ENCODE measurements at regions not wholly inside any gene's neighbourhood (a gene's known extent, or its start where the extent isn't known, plus 50 kb on each side); places are given as distances from the start of the nearest gene placed in this dataset.

DNA sequence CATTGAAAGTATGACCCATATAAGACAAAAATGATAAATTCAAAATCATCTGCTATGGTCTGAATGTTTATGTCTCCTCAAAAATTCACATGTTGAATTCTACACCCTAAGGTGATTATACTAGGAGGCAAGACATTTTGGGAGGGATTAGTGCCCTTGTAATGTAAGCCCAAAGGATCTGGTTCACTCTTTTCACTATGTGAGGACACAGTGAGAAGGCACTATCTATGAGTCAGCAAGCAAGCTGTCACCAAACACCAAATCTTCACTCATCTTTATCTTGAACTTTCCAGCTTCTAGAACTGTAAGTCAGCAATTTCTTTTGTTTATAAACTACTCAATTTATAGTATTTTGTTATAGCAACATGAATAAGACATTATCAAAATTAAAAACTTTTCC, 284.7 kb upstream of the ZC3H15 start:
- in situ Hi-C loops (cut with MboI): no loop called here
- Histone ChIP-seq H3K9ac (ENCODE audit: insufficient read depth in 1 of 2, low read depth in 2 of 2, low read length in 2 of 2) (no peak overlapping the region), H3K9me1 (ENCODE audit: control insufficient read depth, insufficient read depth, low read length) (no peaks in the 10 kb centered on the region), H2AFZ (ENCODE audit: low read depth, low read length) (no peak overlapping the region), H4K20me1 (replicated peaks; ENCODE audit: control insufficient read depth, insufficient read depth, low read length) (no peaks in the 10 kb centered on the region), H3K4me1 (replicated peaks in 1 of 2; ENCODE audit: control insufficient read depth in 2 of 2, insufficient read depth in 2 of 2, low read length in 2 of 2) (no peaks in the 10 kb centered on the region), H3K9me3 (replicated peaks; ENCODE audit: control insufficient read depth, insufficient read depth, low read depth, low read length) (0 out of 2 replicates have a peak, but pooled peaks cover 2% of the 10 kb centered on the region), H3K36me3 (ENCODE audit: control insufficient read depth, insufficient read depth, low read length) (no peaks in the 10 kb centered on the region), H3K27me3 (ENCODE audit: control insufficient read depth in 2 of 2, insufficient read depth in 2 of 2, low read length in 2 of 2) (no peaks in the 10 kb centered on the region), H3K4me2 (ENCODE audit: insufficient read depth, low read length) (no peak overlapping the region), H3K79me2 (ENCODE audit: control insufficient read depth, insufficient read depth, low read length) (no peaks in the 10 kb centered on the region), H3K27ac (ENCODE audit: extremely low read depth, low read depth, low read length) (no peak overlapping the region), H3K4me3 (no peak overlapping the region)
- ChIA-PET POLR2A (no interaction called here), CTCF (ENCODE audit: low intra/inter-chr PET ratio) (no interaction called here)
- no TSS peak for BruUV-seq (replicated peaks)
- intact Hi-C loops (cut with micrococcal nuclease): no loop called here
- no peak for DNase-seq (ENCODE audit: extremely low read depth in 1 of 4, low spot score in 3 of 4)
- FAIRE-seq: no peak
- no peak for ATAC-seq
- TF ChIP-seq ZNF778 (CRISPR knock-in tag; IDR thresholded peaks at IDR 0.05): no peak
- TF ChIP-seq BCL6 (CRISPR knock-in tag; IDR thresholded peaks at IDR 0.05): no peak
- TF ChIP-seq ZNF232 (CRISPR knock-in tag; IDR thresholded peaks at IDR 0.05): no peak
- TF ChIP-seq, protein P1, sequence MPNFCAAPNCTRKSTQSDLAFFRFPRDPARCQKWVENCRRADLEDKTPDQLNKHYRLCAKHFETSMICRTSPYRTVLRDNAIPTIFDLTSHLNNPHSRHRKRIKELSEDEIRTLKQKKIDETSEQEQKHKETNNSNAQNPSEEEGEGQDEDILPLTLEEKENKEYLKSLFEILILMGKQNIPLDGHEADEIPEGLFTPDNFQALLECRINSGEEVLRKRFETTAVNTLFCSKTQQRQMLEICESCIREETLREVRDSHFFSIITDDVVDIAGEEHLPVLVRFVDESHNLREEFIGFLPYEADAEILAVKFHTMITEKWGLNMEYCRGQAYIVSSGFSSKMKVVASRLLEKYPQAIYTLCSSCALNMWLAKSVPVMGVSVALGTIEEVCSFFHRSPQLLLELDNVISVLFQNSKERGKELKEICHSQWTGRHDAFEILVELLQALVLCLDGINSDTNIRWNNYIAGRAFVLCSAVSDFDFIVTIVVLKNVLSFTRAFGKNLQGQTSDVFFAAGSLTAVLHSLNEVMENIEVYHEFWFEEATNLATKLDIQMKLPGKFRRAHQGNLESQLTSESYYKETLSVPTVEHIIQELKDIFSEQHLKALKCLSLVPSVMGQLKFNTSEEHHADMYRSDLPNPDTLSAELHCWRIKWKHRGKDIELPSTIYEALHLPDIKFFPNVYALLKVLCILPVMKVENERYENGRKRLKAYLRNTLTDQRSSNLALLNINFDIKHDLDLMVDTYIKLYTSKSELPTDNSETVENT (CRISPR knock-in tag; IDR thresholded peaks at IDR 0.05): no peak
- no peak for TF ChIP-seq BHLHE40 (IDR thresholded peaks at IDR 0.05; ENCODE audit: low read length)
- TF ChIP-seq TBL1XR1 (IDR thresholded peaks at IDR 0.05; ENCODE audit: low read length in 2 of 2): no peak
- TF ChIP-seq COPS2 (conservative IDR thresholded peaks at IDR 0.05): no peak
- no peak for TF ChIP-seq HCFC1 (IDR thresholded peaks at IDR 0.05; ENCODE audit: low read depth, low read length)
- TF ChIP-seq CBFA2T2 (conservative IDR thresholded peaks at IDR 0.05): no peak
- TF ChIP-seq, protein P2, sequence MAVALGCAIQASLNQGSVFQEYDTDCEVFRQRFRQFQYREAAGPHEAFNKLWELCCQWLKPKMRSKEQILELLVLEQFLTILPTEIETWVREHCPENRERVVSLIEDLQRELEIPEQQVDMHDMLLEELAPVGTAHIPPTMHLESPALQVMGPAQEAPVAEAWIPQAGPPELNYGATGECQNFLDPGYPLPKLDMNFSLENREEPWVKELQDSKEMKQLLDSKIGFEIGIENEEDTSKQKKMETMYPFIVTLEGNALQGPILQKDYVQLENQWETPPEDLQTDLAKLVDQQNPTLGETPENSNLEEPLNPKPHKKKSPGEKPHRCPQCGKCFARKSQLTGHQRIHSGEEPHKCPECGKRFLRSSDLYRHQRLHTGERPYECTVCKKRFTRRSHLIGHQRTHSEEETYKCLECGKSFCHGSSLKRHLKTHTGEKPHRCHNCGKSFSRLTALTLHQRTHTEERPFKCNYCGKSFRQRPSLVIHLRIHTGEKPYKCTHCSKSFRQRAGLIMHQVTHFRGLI (CRISPR knock-in tag; IDR thresholded peaks at IDR 0.05): no peak
- no peak for TF ChIP-seq JUND (IDR thresholded peaks at IDR 0.05; ENCODE audit: borderline replicate concordance, low read depth, low read length)
- no peak for TF ChIP-seq JUND (tag; IDR thresholded peaks at IDR 0.05; ENCODE audit: borderline replicate concordance, low read depth, low read length)
- TF ChIP-seq, protein P3, sequence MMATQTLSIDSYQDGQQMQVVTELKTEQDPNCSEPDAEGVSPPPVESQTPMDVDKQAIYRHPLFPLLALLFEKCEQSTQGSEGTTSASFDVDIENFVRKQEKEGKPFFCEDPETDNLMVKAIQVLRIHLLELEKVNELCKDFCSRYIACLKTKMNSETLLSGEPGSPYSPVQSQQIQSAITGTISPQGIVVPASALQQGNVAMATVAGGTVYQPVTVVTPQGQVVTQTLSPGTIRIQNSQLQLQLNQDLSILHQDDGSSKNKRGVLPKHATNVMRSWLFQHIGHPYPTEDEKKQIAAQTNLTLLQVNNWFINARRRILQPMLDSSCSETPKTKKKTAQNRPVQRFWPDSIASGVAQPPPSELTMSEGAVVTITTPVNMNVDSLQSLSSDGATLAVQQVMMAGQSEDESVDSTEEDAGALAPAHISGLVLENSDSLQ (IDR thresholded peaks at IDR 0.05): no peak
- no peak for TF ChIP-seq ARID2 (IDR thresholded peaks at IDR 0.05)
